Activated CD8-positive, alpha-beta memory T cell treated with anti-CD3 and anti-CD28 coated beads, Interleukin-2, amount 50 U/mL, for 24 hours (primary cell): ENCODE measurements at regions not wholly inside any gene's neighbourhood (a gene's known extent, or its start where the extent isn't known, plus 50 kb on each side); places are given as distances from the start of the nearest gene placed in this dataset.

Source experiments
- DNase-seq: peaks from one replicate; pipeline ENCODE4 v3.0.0-alpha.2; 2020; ENCODE audit errors: extremely low read depth

DNA sequence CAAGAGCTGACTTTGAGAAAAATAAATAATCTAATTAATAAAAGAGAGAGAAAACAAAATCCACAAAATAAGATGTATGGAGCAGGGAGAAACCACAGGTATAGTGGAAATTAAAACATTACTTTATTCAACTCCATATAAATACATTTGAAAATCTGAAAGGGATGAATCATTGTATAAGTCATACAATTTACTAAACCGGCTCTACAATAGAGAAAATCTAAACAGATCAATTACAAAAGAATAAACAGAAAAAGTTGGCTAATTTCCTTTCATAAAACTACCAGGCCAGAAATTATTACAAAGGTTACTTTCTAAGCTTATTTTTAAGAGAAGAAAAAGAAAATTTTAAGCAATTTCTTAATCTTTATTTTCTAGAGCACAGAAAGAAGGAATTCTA lies 51.3 kb upstream of the DRD2 start:
- DNase-seq = no peak
